ENCODE measurements at regions not wholly inside any gene's neighbourhood (a gene's known extent, or its start where the extent isn't known, plus 50 kb on each side); places are given as distances from the start of the nearest gene placed in this dataset.
"Not testable (repeated sequence)": the region's sequence is repeated elsewhere in the genome, so short reads cannot be mapped to it uniquely, and the experiment has no call there.

DNA sequence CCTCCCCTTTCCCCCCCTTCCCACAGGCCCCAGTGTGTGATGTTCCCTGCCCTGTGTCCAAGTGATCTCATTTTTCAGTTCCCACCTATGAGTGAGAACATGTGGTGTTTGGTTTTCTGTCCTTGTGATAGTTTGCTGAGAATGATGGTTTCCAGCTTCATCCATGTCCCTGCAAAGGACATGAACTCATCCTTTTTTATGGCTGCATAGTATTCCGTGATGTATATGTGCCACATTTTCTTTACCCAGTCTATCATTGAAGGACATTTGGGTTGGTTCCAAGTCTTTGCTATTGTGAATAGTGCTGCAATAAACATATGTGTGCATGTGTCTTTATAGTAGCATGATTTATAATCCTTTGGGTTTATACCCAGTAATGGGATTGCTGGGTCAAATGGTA, 106.0 kb upstream of the CADM1 start:
- ATAC-seq: not testable (repeated sequence)

- no peak for ATAC-seq
Observed at GRCh38 chr11:115608976-115609375, 104.8 kb upstream of the CADM1 start.

- no peak for ATAC-seq
Observed at GRCh38 chr11:115607621-115608221, 103.5 kb upstream of the CADM1 start.

GRCh38 chr11:115606498-115607220, 102.4 kb upstream of the CADM1 start:
- no peak for ATAC-seq

DNA sequence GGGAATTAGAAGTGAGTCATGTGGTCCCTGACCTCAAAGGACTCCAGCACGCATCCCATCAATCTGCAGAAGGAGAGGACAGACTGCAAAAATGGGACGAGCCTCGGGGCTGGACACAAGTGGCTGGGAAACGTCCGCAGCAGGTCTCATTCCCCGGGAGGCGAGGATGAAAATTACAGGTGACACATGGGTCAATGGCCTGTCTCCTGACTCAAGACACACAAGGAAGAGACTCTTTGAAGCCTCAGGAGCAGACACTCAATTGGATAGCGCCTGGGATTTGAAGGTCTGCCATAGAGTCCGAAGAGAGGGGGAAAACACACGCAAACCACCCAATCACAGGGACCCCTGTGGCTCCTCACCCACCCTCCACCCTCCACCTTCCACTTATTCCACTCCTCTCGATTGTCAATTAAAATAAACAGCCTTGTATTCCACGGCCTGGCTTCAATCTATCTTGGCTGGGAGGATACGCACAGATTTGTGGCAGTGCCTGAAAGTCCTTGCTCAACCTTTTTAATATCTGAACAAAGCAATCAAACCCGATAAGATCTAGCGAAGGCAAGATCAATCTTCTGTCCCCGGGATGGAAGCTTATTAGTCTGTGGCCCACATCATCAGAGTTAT, 101.8 kb upstream of the CADM1 start:
- no peak for ATAC-seq

DNA sequence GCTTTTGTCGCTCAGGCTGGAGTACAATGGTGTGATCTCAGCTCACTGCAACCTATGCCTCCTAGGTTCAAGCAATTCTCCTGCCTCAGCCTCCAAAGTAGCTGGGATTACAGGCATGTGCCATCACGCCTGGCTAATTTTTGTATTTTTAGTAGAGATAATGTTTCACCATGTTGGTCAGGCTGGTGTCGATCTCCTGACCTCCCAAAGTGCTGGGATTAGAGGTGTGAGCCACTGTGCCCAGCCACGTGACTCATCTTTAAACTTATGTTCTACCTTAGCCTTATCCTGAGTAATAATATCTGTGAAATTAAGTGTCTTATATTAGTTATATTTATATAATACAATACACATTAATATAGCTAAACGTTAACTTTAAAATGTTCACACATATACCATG, 101.2 kb upstream of the CADM1 start:
- ATAC-seq: not testable (repeated sequence)

DNA sequence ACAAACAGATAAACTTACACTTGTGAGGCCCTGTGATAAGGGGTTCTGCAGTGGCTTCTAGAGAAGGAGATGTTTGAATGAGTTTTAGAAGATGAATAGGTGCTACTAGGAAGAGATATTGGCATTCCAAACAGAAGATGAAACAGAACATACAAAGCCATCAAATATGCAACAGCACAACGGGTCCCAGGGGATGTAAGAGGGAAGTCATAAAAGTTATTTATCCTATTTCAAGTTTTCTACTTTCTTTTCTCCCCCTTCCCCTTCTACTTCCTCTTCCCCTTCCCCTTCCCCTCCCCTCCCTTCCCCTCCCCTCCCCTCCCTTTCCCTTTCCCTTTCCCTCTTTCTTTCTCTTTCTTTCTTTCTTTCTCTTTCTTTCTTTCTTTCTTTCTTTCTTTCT, 94.9 kb upstream of the CADM1 start:
- ATAC-seq: no peak

- no peak for ATAC-seq
Observed at GRCh38 chr11:115598257-115598901, 94.2 kb upstream of the CADM1 start.

- no peak for ATAC-seq
Observed at GRCh38 chr11:115591380-115591779, 87.2 kb upstream of the CADM1 start.

- no peak for ATAC-seq
Observed at GRCh38 chr11:115590254-115590653, 86.0 kb upstream of the CADM1 start.

DNA sequence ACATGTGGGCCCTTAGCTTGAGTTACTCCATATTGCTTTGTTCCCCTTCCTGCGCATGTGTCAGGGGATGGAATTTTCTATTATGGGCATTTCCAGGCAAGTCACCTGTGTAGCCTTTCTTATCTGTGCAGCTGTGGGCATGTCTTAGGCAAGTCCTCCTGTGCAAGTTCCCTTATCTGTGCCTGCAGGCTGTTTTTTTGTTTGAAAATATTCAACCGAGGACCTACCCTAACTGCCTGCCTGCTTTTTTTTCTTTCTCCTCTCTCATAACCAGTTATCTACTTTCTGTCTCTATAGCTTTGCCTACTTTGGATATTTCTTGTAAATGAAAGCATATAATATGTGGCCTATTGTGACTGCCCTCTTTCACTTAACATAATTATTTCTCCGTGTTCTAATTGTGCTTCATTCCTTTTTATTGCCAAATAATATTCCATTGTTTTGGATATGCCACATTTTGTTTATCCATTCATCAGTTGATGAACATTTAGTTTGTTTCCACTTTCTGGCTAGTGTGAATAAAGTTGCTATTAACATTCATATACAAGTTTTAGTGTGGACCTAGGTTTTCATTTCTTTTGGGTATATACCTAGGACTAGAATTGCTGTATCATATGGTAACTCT, 83.6 kb upstream of the CADM1 start:
- ATAC-seq: no peak

- no peak for ATAC-seq
Observed at GRCh38 chr11:115585361-115586024, 81.3 kb upstream of the CADM1 start.

GRCh38 chr11:115581871-115582639, 77.8 kb upstream of the CADM1 start:
- peak; percentile 61 for ATAC-seq

GRCh38 chr11:115580927-115581680, 76.9 kb upstream of the CADM1 start:
- peak; percentile 8 for ATAC-seq

DNA sequence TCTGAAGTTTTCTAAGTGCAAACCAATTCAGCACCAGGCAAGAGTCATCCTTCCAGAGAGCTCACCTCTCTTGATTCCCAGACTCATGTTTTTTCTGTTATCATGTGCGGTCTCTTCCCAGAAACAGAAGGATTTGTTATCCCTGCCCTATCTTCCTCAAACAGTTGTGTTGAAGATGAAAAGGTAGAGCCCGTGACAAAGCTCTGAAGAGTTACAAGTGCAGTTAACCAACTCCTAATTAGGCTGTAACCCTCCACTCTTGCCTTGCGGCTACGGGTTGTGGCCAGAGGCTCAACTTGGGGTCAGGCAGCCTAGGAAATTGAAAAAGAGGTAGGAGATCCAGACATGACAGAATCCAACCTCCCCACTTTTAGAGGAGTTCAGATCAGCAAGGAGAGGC, 76.2 kb upstream of the CADM1 start:
- no peak for ATAC-seq

DNA sequence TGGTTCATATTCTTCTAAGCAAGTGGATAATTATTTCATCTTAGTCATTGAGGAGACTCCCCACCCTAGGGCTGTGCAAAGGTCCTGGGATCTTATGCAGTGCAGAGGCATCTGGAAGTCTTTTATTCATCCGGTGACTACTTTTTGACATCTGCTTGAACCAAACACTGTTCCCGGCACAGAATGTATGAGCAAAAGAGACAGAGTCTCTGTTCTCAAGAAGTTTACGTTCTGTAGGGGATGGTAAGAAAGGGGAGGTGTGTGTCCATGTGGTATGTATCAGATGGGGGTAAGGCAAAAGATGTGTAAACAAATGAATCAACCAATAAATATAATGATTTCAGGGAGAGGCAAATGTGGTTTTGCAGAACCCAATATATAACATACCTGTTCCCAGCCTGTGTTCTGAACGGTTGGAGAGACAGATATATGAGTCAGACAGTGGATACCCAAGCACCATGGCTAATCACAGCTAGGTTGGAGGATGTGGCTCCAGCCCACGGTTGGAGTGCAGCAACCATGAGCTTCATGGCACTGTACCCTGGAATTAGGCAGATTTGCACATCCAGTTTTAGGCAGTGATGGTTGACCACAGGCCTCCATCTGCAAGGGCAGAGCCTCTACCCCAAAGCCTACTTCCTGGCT, 75.1 kb upstream of the CADM1 start:
- ATAC-seq: no peak

- ATAC-seq: no peak
Observed at GRCh38 chr11:115578275-115578674, 74.1 kb upstream of the CADM1 start.

GRCh38 chr11:115577701-115578100, 73.5 kb upstream of the CADM1 start:
- ATAC-seq: no peak

GRCh38 chr11:115576606-115577380, 72.6 kb upstream of the CADM1 start:
- no peak for ATAC-seq

DNA sequence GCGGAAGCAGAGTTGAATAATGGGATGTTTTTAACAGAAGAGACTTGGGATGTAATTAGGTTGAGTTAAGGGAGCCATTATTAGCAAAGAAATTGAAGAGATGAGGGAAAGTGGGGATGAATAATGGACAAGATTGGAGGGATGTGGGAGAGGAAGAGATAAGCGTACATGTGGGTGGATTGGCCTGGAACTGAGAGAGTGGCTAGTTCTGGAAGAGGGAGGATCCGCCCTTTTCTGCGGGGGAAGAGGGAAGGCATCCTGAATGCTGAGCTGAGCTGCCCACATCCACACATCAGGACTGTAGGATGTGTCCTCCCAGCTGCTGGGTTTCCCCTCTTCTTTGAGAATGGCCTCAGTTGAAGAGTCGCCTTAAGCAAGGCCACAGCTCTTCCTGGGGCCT, 68.3 kb upstream of the CADM1 start:
- no peak for ATAC-seq
